HCT116 (cell line): ENCODE measurements at regions not wholly inside any gene's neighbourhood (a gene's known extent, or its start where the extent isn't known, plus 50 kb on each side); places are given as distances from the start of the nearest gene placed in this dataset.

Experiments used
- ATAC-seq: fragments of 200-7000 bp; cut with Tn5 transposase; 2 replicates; pipeline ENCODE4 v1.9.1; 2020; ENCODE audit warnings: mild to moderate bottlenecking, moderate library complexity
- BruUV-seq: library from RNA; stranded (reverse); fragments of 400-500 nt; replicated peaks from 2 replicates; lab custom pipeline; 2021; lab: Mats Ljungman, UMichigan
- CTCF ChIA-PET: fragments of 300-600 bp; sonication (Branson Sonifier 250); formaldehyde crosslinking; loops from one replicate; lab custom pipeline; 2021; ENCODE audit warnings: antibody characterized with exemption; lab: Charles Lee
- POLR2A ChIA-PET: fragments of 300-600, 350-600 bp; sonication (Branson Sonifier 250); formaldehyde crosslinking; loops from one replicate; lab custom pipeline; 2021; ENCODE audit warnings: antibody characterized with exemption; lab: Charles Lee
- RAD21 ChIA-PET, 2 experiments: fragments of 300-600 bp; sonication (Branson Sonifier 250); formaldehyde crosslinking; loops; one replicate each; lab custom pipeline; 2023; ENCODE audit warnings: low total read pairs in 2 of 2; ENCODE audit not compliant: uncharacterized antibody in 2 of 2, unreplicated experiment in 2 of 2, low non-redundant PET in 1 of 2; lab: Charles Lee
- DNase-seq: peaks from one replicate; pipeline ENCODE4 v3.0.0-alpha.2; 2010; ENCODE audit warnings: low read depth, low spot score
- H2AFZ ChIP-seq: fragments of 200-600 bp; shearing (Covaris generic), sonication (generic); 2 replicates; pipeline ENCODE4 v1.6.1; 2017; ENCODE audit warnings: low read depth, mixed run types, mixed read lengths, antibody characterized with exemption, low read length; ENCODE audit not compliant: poor library complexity, severe bottlenecking
- H3K27ac ChIP-seq: 2 replicates; pipeline ENCODE4 v1.5.1; 2012; ENCODE audit warnings: low read depth, low read length
- H3K27me3 ChIP-seq: fragments of 200-600 bp; sonication (generic); 2 replicates; pipeline ENCODE4 v1.6.1; 2016; ENCODE audit warnings: mixed run types, low read length, mixed read lengths; ENCODE audit not compliant: insufficient read depth
- H3K36me3 ChIP-seq, 2 experiments: fragments of 200-500 bp in 1 of 2; fragments of 200-600 bp in 1 of 2; sonication (Bioruptor generic) in 1 of 2; sonication (generic) in 1 of 2; 2 replicates each; pipeline versions ENCODE4 v1.5.1 to v1.6.1; 2014 to 2016; ENCODE audit warnings: low read length in 2 of 2, inconsistent platforms in 1 of 2, mixed read lengths in 1 of 2, mixed run types in 1 of 2; ENCODE audit not compliant: insufficient read depth in 2 of 2, control insufficient read depth in 1 of 2
- H3K4me1 ChIP-seq, 2 experiments: fragments of 200-600 bp in 1 of 2; sonication (generic) in 1 of 2; 2 replicates each; pipeline versions ENCODE4 v1.5.1 to v1.6.1; 2012 to 2017; ENCODE audit warnings: low read length in 2 of 2, inconsistent platforms in 1 of 2, mild to moderate bottlenecking in 1 of 2, mixed read lengths in 1 of 2, mixed run types in 1 of 2, moderate library complexity in 1 of 2; ENCODE audit not compliant: insufficient read depth in 2 of 2, control insufficient read depth in 1 of 2
- H3K4me2 ChIP-seq: fragments of 200-600 bp; sonication (generic); 2 replicates; pipeline ENCODE4 v1.6.1; 2017; ENCODE audit warnings: mixed run types, low read length, mixed read lengths
- H3K4me3 ChIP-seq, 2 experiments: fragments of 200-600 bp in 1 of 2; sonication (generic) in 1 of 2; replicated peaks in 1 of 2; 2 replicates each; pipeline ENCODE4 v1.5.1; 2011 to 2016; ENCODE audit warnings: low read length in 2 of 2, control low read depth in 1 of 2, low read depth in 1 of 2, mild to moderate bottlenecking in 1 of 2, mixed read lengths in 1 of 2, mixed run types in 1 of 2
- H3K79me2 ChIP-seq: fragments of 200-600 bp; sonication (generic); 2 replicates; pipeline ENCODE4 v1.6.1; 2017; ENCODE audit warnings: mild to moderate bottlenecking, mixed run types, low read length, moderate library complexity, mixed read lengths; ENCODE audit not compliant: insufficient read depth
- H3K9ac ChIP-seq: fragments of 200-600 bp; sonication (generic); 2 replicates; pipeline ENCODE4 v1.6.1; 2016; ENCODE audit warnings: low read length, mixed read lengths
- H3K9me2 ChIP-seq: fragments of 200-600 bp; sonication (generic), shearing (Covaris generic); 2 replicates; pipeline ENCODE4 v1.6.1; 2017; ENCODE audit warnings: mixed run types, mild to moderate bottlenecking, moderate library complexity; ENCODE audit not compliant: insufficient read depth
- H3K9me3 ChIP-seq, 2 experiments: fragments of 200-500 bp in 1 of 2; fragments of 200-600 bp in 1 of 2; sonication (Bioruptor generic) in 1 of 2; sonication (generic) in 1 of 2; 2 replicates each; pipeline ENCODE4 v1.6.1; 2014 to 2017; ENCODE audit warnings: low read length in 2 of 2, mixed read lengths in 2 of 2, inconsistent platforms in 1 of 2, low read depth in 1 of 2, mild to moderate bottlenecking in 1 of 2, mixed run types in 1 of 2, moderate library complexity in 1 of 2; ENCODE audit not compliant: control insufficient read depth in 1 of 2, insufficient read depth in 1 of 2
- H4K20me1 ChIP-seq: fragments of 200-600 bp; sonication (generic), shearing (Covaris generic); 2 replicates; pipeline ENCODE4 v1.6.1; 2017; ENCODE audit warnings: mixed run types, mild to moderate bottlenecking, moderate library complexity; ENCODE audit not compliant: insufficient read depth
- CBX3 ChIP-seq: IDR thresholded peaks from 2 replicates; pipeline ENCODE4 v1.6.1; 2012; ENCODE audit warnings: low read depth
- CTCF ChIP-seq, 3 experiments: fragments of 200-600 bp in 1 of 3; sonication (generic) in 1 of 3; IDR thresholded peaks in 2 of 3; conservative IDR thresholded peaks in 1 of 3; 2 replicates each; pipeline ENCODE4 v1.5.1; 2012 to 2017; ENCODE audit warnings: low read depth in 2 of 3, low read length in 2 of 3, antibody characterized with exemption in 1 of 3, borderline replicate concordance in 1 of 3, control low read depth in 1 of 3, mild to moderate bottlenecking in 1 of 3, mixed read lengths in 1 of 3, mixed run types in 1 of 3, moderate library complexity in 1 of 3; ENCODE audit not compliant: insufficient read depth in 1 of 3
- ELF1 ChIP-seq: IDR thresholded peaks from 2 replicates; pipeline ENCODE4 v1.6.1; 2012; ENCODE audit warnings: low read depth, borderline replicate concordance
- EZH2 ChIP-seq: fragments of 200-600 bp; sonication (generic); IDR thresholded peaks from 2 replicates; pipeline ENCODE4 v1.6.1; 2017; ENCODE audit warnings: antibody characterized with exemption, mixed run types
- EZH2phosphoT487 ChIP-seq: fragments of 200-600 bp; IDR thresholded peaks from 2 replicates; pipeline ENCODE4 v1.6.1; 2018; ENCODE audit warnings: antibody characterized with exemption, borderline replicate concordance
- MAX ChIP-seq: IDR thresholded peaks from 2 replicates; pipeline ENCODE4 v1.6.1; 2012
- POLR2A ChIP-seq: IDR thresholded peaks from 2 replicates; pipeline ENCODE4 v1.7.0; 2011; ENCODE audit warnings: borderline replicate concordance; ENCODE audit not compliant: insufficient read depth, insufficient read length; ENCODE audit errors: extremely low read depth
- POLR2AphosphoS5 ChIP-seq: IDR thresholded peaks from 2 replicates; pipeline ENCODE4 v1.6.1; 2011; ENCODE audit warnings: mild to moderate bottlenecking, low read depth, low read length, moderate library complexity
- RAD21 ChIP-seq: IDR thresholded peaks from 2 replicates; pipeline ENCODE4 v1.6.1; 2012; ENCODE audit warnings: low read depth, mild to moderate bottlenecking
- REST ChIP-seq: IDR thresholded peaks from 2 replicates; pipeline ENCODE4 v1.6.1; 2012; ENCODE audit warnings: low read depth
- SP1 ChIP-seq: IDR thresholded peaks from 2 replicates; pipeline ENCODE4 v1.6.1; 2012; ENCODE audit warnings: low read depth
- SRF ChIP-seq: IDR thresholded peaks from 2 replicates; pipeline ENCODE4 v1.6.1; 2012; ENCODE audit warnings: low read depth
- YY1 ChIP-seq: IDR thresholded peaks from 2 replicates; pipeline ENCODE4 v1.6.1; 2011; ENCODE audit warnings: low read length, low read depth, moderate library complexity, mild to moderate bottlenecking; ENCODE audit not compliant: insufficient replicate concordance; ENCODE audit errors: extremely low read depth
- ZFX ChIP-seq: fragments of 450-650 bp; IDR thresholded peaks from 2 replicates; pipeline ENCODE4 v1.6.1; 2017
- ZNF274 ChIP-seq: fragments of 200-500 bp; sonication (Bioruptor generic); IDR thresholded peaks from 2 replicates; pipeline ENCODE4 v1.6.1; 2014; ENCODE audit warnings: mild to moderate bottlenecking, low read depth, low read length, inconsistent platforms
- intact Hi-C: fragments of 100-400 bp; cut with micrococcal nuclease; formaldehyde crosslinking; loops from 2 replicates; pipeline ENCODE4 v1.10.0; 2022

- TF ChIP-seq CBX3 (no peak), CTCF (IDR thresholded peaks at IDR 0.05 in 2 of 3, conservative IDR thresholded peaks at IDR 0.05 in 1 of 3; ENCODE audit: borderline replicate concordance in 1 of 3, insufficient read depth in 1 of 3, low read depth in 2 of 3, low read length in 2 of 3) (no peak), ZNF274 (no peak), REST (no peak), ZFX (no peak), MAX (no peak), POLR2A (no peak), RAD21 (no peak), POLR2AphosphoS5 (no peak), ELF1 (no peak), SRF (no peak), SP1 (no peak), YY1 (no peak), EZH2 (no peak), EZH2phosphoT487 (no peak)
- CTCF ChIA-PET: no interaction called here
- Histone ChIP-seq H3K36me3 (no peaks in the 10 kb centered on the region), H3K27me3 (no peaks in the 10 kb centered on the region), H3K27ac (no peak overlapping the region), H2AFZ (no peak overlapping the region), H3K79me2 (no peaks in the 10 kb centered on the region), H3K9ac (no peak overlapping the region), H3K4me1 (no peaks in the 10 kb centered on the region), H4K20me1 (no peaks in the 10 kb centered on the region), H3K4me3 (no peak overlapping the region), H3K4me2 (no peak overlapping the region), H3K9me2 (no peaks in the 10 kb centered on the region), H3K9me3 (peaks cover 3 to 5% of the 10 kb centered on the region in 2 experiments; a peak in 2 of 4 replicates)
- POLR2A ChIA-PET: no interaction called here
- ATAC-seq (no peak), DNase-seq (no peak)
- intact Hi-C loops: no loop called here
- BruUV-seq: no TSS peak
- RAD21 ChIA-PET: no interaction called here
Measured at GRCh38 chr19:27767234-27767633, 1445.7 kb downstream of the UQCRFS1 start.
